Smooth muscle cell (in vitro differentiated cells): ENCODE measurements at regions not wholly inside any gene's neighbourhood (a gene's known extent, or its start where the extent isn't known, plus 50 kb on each side); places are given as distances from the start of the nearest gene placed in this dataset.

Experiments
- DNase-seq: peaks from one replicate; lab custom pipeline; 2025; ENCODE audit not compliant: unreplicated experiment; lab: John Stamatoyannopoulos, UW
- H2AFZ ChIP-seq: fragments of 200-600 bp; sonication (generic); 2 replicates; pipeline ENCODE4 v1.6.0; 2016; ENCODE audit warnings: antibody characterized with exemption, low read depth, mild to moderate bottlenecking
- H3F3A ChIP-seq: fragments of 200-600 bp; sonication (generic); 2 replicates; pipeline ENCODE4 v1.6.0; 2017; ENCODE audit warnings: antibody characterized with exemption, low read depth
- H3K27ac ChIP-seq: fragments of 200-600 bp; sonication (generic); 2 replicates; pipeline ENCODE4 v1.5.1; 2016; ENCODE audit warnings: low read depth, mild to moderate bottlenecking
- H3K27me3 ChIP-seq: fragments of 200-600 bp; sonication (generic); 2 replicates; pipeline ENCODE4 v1.6.1; 2016; ENCODE audit warnings: low read depth, mild to moderate bottlenecking
- H3K36me3 ChIP-seq: fragments of 200-600 bp; sonication (generic); 2 replicates; pipeline ENCODE4 v1.5.1; 2016; ENCODE audit warnings: low read depth
- H3K4me1 ChIP-seq: fragments of 200-600 bp; sonication (generic); 2 replicates; pipeline ENCODE4 v1.5.1; 2016; ENCODE audit warnings: low read depth
- H3K4me2 ChIP-seq: fragments of 200-600 bp; sonication (generic); 2 replicates; pipeline ENCODE4 v1.6.0; 2016; ENCODE audit warnings: mild to moderate bottlenecking
- H3K4me3 ChIP-seq: fragments of 200-600 bp; sonication (generic); 2 replicates; pipeline ENCODE4 v1.5.1; 2016; ENCODE audit warnings: mild to moderate bottlenecking
- H3K79me2 ChIP-seq: fragments of 200-600 bp; sonication (generic); 2 replicates; pipeline ENCODE4 v1.6.0; 2016; ENCODE audit warnings: low read depth, mild to moderate bottlenecking
- H3K9ac ChIP-seq: fragments of 200-600 bp; sonication (generic); 2 replicates; pipeline ENCODE4 v1.6.0; 2016; ENCODE audit warnings: low read depth
- H3K9me3 ChIP-seq: fragments of 200-600 bp; sonication (generic); replicated peaks from 2 replicates; pipeline ENCODE4 v1.5.1; 2016; ENCODE audit warnings: low read depth
- H4K20me1 ChIP-seq: fragments of 200-600 bp; sonication (generic); 2 replicates; pipeline ENCODE4 v1.6.0; 2016; ENCODE audit warnings: low read depth
- WGBS: methylation state at CpG from one replicate; pipeline ENCODE4 v1.1.7; 2016; ENCODE audit warnings: low lambda C conversion rate; 5-methylcytosine and 5-hydroxymethylcytosine counted together
- TF ChIP-seq, protein P1 (sequence below): fragments of 200-600 bp; sonication (generic); IDR thresholded peaks from 2 replicates; pipeline ENCODE4 v1.5.1; 2017; ENCODE audit warnings: borderline replicate concordance, mild to moderate bottlenecking, antibody characterized with exemption; ENCODE audit not compliant: insufficient read depth, poor library complexity, severe bottlenecking

DNA sequence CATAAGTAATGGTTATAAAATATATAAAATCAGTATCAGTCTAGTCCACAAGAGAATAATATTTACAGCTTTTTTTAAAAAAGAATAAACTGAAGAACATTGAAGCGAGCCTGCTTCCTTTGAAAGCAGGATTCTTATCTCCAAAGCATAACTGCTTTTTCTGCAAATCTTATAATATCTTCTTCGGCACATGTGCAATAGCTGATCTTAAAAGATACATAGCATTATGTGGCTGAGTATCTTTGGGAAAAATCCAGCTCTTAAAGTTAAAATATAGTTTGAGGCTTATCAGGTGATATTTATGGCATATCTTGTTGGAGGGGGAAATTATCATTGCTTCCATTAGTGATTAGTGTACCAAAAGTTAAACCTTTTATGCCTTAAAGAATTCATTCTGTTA, 523.9 kb upstream of the ADGRL4 start:
- no peak overlapping the region for H3K4me2 ChIP-seq
- no peak overlapping the region for H3K4me3 ChIP-seq
- DNase-seq = no peak
- no peaks in the 10 kb centered on the region for H4K20me1 ChIP-seq
- no peaks in the 10 kb centered on the region for H3K36me3 ChIP-seq
- no peak overlapping the region for H3K27ac ChIP-seq
- no peaks in the 10 kb centered on the region for H3K9me3 ChIP-seq
- H3K27me3 ChIP-seq = no peaks in the 10 kb centered on the region
- no peak overlapping the region for H2AFZ ChIP-seq
- H3K9ac ChIP-seq = no peak overlapping the region
- no peaks in the 10 kb centered on the region for H3K79me2 ChIP-seq
- no peaks in the 10 kb centered on the region for H3F3A ChIP-seq
- H3K4me1 ChIP-seq = peaks cover 11% of the 10 kb centered on the region
- TF ChIP-seq, protein P1, sequence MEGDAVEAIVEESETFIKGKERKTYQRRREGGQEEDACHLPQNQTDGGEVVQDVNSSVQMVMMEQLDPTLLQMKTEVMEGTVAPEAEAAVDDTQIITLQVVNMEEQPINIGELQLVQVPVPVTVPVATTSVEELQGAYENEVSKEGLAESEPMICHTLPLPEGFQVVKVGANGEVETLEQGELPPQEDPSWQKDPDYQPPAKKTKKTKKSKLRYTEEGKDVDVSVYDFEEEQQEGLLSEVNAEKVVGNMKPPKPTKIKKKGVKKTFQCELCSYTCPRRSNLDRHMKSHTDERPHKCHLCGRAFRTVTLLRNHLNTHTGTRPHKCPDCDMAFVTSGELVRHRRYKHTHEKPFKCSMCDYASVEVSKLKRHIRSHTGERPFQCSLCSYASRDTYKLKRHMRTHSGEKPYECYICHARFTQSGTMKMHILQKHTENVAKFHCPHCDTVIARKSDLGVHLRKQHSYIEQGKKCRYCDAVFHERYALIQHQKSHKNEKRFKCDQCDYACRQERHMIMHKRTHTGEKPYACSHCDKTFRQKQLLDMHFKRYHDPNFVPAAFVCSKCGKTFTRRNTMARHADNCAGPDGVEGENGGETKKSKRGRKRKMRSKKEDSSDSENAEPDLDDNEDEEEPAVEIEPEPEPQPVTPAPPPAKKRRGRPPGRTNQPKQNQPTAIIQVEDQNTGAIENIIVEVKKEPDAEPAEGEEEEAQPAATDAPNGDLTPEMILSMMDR = no peak
- WGBS = 94% methylated on average over 2 of the region's 2 CpGs

DNA sequence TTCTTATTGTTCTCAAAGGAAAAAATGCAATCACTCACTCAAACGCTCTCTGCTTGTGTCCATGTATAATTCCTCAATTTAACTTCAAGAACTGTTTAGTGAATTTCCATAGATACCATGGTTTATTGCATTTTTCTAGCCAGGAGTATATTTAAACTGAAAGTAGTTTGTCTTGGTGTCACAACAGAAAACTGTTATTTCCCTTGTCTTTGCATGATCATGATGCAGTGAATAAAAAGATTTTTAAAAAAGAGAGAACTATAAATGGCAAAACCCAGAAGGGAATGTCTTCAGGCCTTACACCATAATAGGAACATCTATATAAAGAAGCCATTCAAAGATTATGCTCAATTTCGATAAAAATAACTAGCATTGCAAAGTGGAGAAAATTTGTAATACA, 523.5 kb upstream of the ADGRL4 start:
- no peak for DNase-seq
- WGBS = 92% methylated on average over 2 of the region's 2 CpGs
- no peaks in the 10 kb centered on the region for H3K79me2 ChIP-seq
- H3K4me2 ChIP-seq = no peak overlapping the region
- no peaks in the 10 kb centered on the region for H3K27me3 ChIP-seq
- H3K27ac ChIP-seq = no peak overlapping the region
- H3K9ac ChIP-seq = no peak overlapping the region
- TF ChIP-seq, protein P1 = no peak
- no peak overlapping the region for H2AFZ ChIP-seq
- no peak overlapping the region for H3K4me3 ChIP-seq
- peaks cover 11% of the 10 kb centered on the region for H3K4me1 ChIP-seq
- no peaks in the 10 kb centered on the region for H4K20me1 ChIP-seq
- no peaks in the 10 kb centered on the region for H3F3A ChIP-seq
- no peaks in the 10 kb centered on the region for H3K36me3 ChIP-seq
- no peaks in the 10 kb centered on the region for H3K9me3 ChIP-seq

DNA sequence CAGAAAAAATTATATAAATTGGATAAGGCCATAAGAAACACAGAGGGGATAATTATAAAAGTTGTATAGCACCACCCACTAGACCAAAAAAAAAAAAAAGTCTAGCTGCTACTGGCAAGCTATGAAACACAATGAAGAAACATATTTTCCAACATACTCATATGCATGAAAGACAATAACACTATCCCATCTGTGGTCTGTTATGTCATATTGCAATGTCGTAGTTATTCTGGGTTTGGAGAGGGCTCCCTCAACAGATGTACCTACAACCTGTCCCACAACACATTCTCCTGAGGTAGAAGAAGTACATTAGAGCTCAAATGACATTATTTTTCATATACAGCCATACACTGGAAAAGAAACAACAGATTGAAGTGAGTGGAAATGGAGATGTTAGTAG, 517.6 kb upstream of the ADGRL4 start:
- H3K27ac ChIP-seq = no peak overlapping the region
- no peak overlapping the region for H3K4me3 ChIP-seq
- no peaks in the 10 kb centered on the region for H4K20me1 ChIP-seq
- H3F3A ChIP-seq = no peaks in the 10 kb centered on the region
- no peaks in the 10 kb centered on the region for H3K9me3 ChIP-seq
- H2AFZ ChIP-seq = no peak overlapping the region
- no peak for DNase-seq
- H3K4me1 ChIP-seq = no peaks in the 10 kb centered on the region
- H3K4me2 ChIP-seq = no peak overlapping the region
- H3K9ac ChIP-seq = no peak overlapping the region
- no peaks in the 10 kb centered on the region for H3K36me3 ChIP-seq
- 88% methylated on average over 1 of the region's 1 CpG for WGBS
- no peaks in the 10 kb centered on the region for H3K79me2 ChIP-seq
- TF ChIP-seq, protein P1 = no peak
- no peaks in the 10 kb centered on the region for H3K27me3 ChIP-seq

DNA sequence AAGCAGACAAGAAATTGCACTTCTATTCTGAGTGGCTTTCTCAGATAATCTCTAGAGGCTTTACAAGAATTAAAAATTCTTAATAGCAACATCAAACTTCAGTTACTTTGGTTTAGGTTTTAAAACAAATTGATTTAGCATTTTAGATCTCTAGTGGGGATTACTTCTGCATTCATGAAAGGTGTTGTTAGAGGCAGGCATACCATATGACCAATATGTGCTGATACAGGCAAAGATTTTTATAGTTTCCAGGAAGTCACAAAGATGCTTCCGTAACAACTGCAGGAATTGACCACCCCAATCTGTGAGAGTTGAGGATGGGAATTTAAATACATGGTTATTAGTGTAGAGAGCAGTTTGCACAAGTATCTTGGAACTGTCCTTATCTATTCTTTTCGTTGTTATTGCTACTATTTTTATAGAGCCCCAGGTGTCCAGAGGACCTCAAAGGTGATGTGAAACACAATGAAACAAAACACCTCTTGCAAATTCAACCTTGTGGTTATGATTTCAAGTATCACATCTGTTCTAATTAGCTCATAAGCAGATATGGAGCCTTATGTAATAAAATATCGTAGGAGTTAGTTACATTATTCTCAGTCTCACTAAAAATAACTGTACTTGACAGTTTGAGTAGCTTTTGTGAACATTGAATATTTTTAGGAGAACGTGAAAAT, 512.7 kb upstream of the ADGRL4 start:
- no peaks in the 10 kb centered on the region for H3K27me3 ChIP-seq
- no peaks in the 10 kb centered on the region for H3K79me2 ChIP-seq
- H3K27ac ChIP-seq = no peak overlapping the region
- H4K20me1 ChIP-seq = no peaks in the 10 kb centered on the region
- no peak overlapping the region for H3K9ac ChIP-seq
- 80% methylated on average over 4 of the region's 4 CpGs for WGBS
- no peaks in the 10 kb centered on the region for H3K4me1 ChIP-seq
- no peak overlapping the region for H3K4me2 ChIP-seq
- no peak for DNase-seq
- no peaks in the 10 kb centered on the region for H3K36me3 ChIP-seq
- no peak overlapping the region for H3K4me3 ChIP-seq
- no peaks in the 10 kb centered on the region for H3F3A ChIP-seq
- TF ChIP-seq, protein P1 = no peak
- H2AFZ ChIP-seq = no peak overlapping the region
- H3K9me3 ChIP-seq = no peaks in the 10 kb centered on the region
